GM18858 (cell line): ENCODE measurements at regions not wholly inside any gene's neighbourhood (a gene's known extent, or its start where the extent isn't known, plus 50 kb on each side); places are given as distances from the start of the nearest gene placed in this dataset.
"Not testable (repeated sequence)": the region's sequence is repeated elsewhere in the genome, so short reads cannot be mapped to it uniquely, and the experiment has no call there.

Source experiments
- ATAC-seq: cut with Tn5 transposase; IDR thresholded peaks from one replicate; pipeline ENCODE4 v1.9.1; 2021; ENCODE audit not compliant: unreplicated experiment

GRCh38 chr6:63010962-63011361 lies 200.3 kb upstream of the FKBP1C start:
- not testable (repeated sequence) for ATAC-seq

GRCh38 chr6:63014290-63014689 lies 197.0 kb upstream of the FKBP1C start:
- no peak for ATAC-seq

- no peak for ATAC-seq
Measured at GRCh38 chr6:63022631-63023030, 188.6 kb upstream of the FKBP1C start.

GRCh38 chr6:63023726-63024125 lies 187.5 kb upstream of the FKBP1C start:
- ATAC-seq: no peak

GRCh38 chr6:63049216-63049615 lies 162.1 kb upstream of the FKBP1C start:
- ATAC-seq: no peak

- ATAC-seq: not testable (repeated sequence)
Measured at GRCh38 chr6:63053206-63053605, 158.1 kb upstream of the FKBP1C start.

- ATAC-seq: no peak
Measured at GRCh38 chr6:63058601-63059000, 152.7 kb upstream of the FKBP1C start.

GRCh38 chr6:63063631-63064271 lies 147.5 kb upstream of the FKBP1C start:
- ATAC-seq: no peak

- peak; percentile 85 for ATAC-seq
Measured at GRCh38 chr6:63066055-63066704, 145.1 kb upstream of the FKBP1C start.

GRCh38 chr6:63094947-63095346 lies 116.3 kb upstream of the FKBP1C start:
- ATAC-seq: no peak

- ATAC-seq: peak; percentile 62
Measured at GRCh38 chr6:63097222-63097621, 114.0 kb upstream of the FKBP1C start.

- ATAC-seq: no peak
Measured at GRCh38 chr6:63098789-63099188, 112.5 kb upstream of the FKBP1C start.

- no peak for ATAC-seq
Measured at GRCh38 chr6:63099772-63100459, 111.4 kb upstream of the FKBP1C start.

GRCh38 chr6:63114610-63115211 lies 96.6 kb upstream of the FKBP1C start:
- ATAC-seq: peak; percentile 77

- ATAC-seq: no peak
Measured at GRCh38 chr6:63121166-63121565, 90.1 kb upstream of the FKBP1C start.

GRCh38 chr6:63140114-63140513 lies 71.2 kb upstream of the FKBP1C start:
- ATAC-seq: no peak

- ATAC-seq: no peak
Measured at GRCh38 chr6:63140692-63141318, 70.5 kb upstream of the FKBP1C start.

- ATAC-seq: no peak
Measured at GRCh38 chr6:63149730-63150129, 61.5 kb upstream of the FKBP1C start.

GRCh38 chr6:63154535-63154934 lies 56.7 kb upstream of the FKBP1C start:
- ATAC-seq: no peak
